ENCODE measurements at regions not wholly inside any gene's neighbourhood (a gene's known extent, or its start where the extent isn't known, plus 50 kb on each side); places are given as distances from the start of the nearest gene placed in this dataset.
A peak's percentile ranks its signal among the peaks of the same experiment; 100 is the strongest.

DNA sequence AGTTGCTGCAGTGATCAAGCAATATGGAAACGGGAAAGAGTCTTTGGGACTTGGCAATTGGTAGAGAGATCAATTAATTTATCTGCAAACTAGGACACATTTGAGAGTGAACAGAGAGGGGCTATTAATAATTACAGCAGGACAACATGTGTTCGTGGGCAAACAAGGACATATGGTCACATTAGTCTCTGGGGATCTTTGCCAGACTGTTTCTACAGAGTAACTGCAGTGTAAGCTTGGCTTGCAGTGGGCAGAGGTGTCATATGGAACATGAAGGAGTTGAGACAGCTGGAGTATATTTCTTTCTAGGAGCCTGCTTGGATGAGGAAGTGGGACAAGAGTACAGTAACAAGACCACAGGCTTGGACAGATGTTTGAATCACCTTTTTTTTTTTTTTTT, 232.1 kb upstream of the LYZL1 start:
- Mint-ChIP-seq H3K9me3 (no peaks in the 10 kb centered on the region), H3K27me3 (ENCODE audit: low read depth) (no peaks in the 10 kb centered on the region), H3K36me3 (ENCODE audit: low read depth) (no peaks in the 10 kb centered on the region), H3K4me3 (no peak overlapping the region), H3K4me1 (peaks cover 17% of the 10 kb centered on the region), H3K27ac (peak overlapping the region in 1 of 3 experiments; percentile 8)
- TF ChIP-seq, protein P1, sequence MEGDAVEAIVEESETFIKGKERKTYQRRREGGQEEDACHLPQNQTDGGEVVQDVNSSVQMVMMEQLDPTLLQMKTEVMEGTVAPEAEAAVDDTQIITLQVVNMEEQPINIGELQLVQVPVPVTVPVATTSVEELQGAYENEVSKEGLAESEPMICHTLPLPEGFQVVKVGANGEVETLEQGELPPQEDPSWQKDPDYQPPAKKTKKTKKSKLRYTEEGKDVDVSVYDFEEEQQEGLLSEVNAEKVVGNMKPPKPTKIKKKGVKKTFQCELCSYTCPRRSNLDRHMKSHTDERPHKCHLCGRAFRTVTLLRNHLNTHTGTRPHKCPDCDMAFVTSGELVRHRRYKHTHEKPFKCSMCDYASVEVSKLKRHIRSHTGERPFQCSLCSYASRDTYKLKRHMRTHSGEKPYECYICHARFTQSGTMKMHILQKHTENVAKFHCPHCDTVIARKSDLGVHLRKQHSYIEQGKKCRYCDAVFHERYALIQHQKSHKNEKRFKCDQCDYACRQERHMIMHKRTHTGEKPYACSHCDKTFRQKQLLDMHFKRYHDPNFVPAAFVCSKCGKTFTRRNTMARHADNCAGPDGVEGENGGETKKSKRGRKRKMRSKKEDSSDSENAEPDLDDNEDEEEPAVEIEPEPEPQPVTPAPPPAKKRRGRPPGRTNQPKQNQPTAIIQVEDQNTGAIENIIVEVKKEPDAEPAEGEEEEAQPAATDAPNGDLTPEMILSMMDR (IDR thresholded peaks at IDR 0.05; ENCODE audit: unreplicated experiment in 3 of 3): no peak

DNA sequence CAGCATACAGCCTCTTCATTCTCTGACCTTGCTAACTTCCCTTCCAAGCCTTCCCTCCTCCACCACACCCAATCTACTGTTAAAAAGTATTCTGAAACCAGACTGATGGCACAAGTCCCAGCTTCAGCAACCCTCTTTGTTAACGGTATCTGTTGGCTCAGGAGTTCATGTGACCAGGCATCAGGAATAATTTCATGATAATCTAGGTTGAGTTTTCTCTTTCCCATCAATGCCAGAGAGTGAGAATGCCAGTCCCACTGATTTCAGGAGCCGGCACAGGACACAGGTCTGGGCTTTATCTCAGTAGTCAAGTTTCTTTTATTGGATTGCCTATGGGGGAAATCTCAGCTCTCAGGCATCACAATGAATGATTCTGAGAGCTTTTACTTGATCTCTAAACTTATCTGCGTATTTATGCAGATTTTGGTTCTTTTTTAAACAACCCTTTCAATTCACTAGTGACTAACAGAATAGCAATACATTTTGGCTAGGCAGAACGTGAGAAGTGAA, 231.0 kb upstream of the LYZL1 start:
- TF ChIP-seq, protein P1 (IDR thresholded peaks at IDR 0.05; ENCODE audit: unreplicated experiment in 3 of 3): no peak
- Mint-ChIP-seq H3K27me3 (ENCODE audit: low read depth) (no peaks in the 10 kb centered on the region), H3K9me3 (no peaks in the 10 kb centered on the region), H3K4me1 (peaks cover 17% of the 10 kb centered on the region), H3K4me3 (no peak overlapping the region), H3K36me3 (ENCODE audit: low read depth) (no peaks in the 10 kb centered on the region), H3K27ac (no peak overlapping the region)

DNA sequence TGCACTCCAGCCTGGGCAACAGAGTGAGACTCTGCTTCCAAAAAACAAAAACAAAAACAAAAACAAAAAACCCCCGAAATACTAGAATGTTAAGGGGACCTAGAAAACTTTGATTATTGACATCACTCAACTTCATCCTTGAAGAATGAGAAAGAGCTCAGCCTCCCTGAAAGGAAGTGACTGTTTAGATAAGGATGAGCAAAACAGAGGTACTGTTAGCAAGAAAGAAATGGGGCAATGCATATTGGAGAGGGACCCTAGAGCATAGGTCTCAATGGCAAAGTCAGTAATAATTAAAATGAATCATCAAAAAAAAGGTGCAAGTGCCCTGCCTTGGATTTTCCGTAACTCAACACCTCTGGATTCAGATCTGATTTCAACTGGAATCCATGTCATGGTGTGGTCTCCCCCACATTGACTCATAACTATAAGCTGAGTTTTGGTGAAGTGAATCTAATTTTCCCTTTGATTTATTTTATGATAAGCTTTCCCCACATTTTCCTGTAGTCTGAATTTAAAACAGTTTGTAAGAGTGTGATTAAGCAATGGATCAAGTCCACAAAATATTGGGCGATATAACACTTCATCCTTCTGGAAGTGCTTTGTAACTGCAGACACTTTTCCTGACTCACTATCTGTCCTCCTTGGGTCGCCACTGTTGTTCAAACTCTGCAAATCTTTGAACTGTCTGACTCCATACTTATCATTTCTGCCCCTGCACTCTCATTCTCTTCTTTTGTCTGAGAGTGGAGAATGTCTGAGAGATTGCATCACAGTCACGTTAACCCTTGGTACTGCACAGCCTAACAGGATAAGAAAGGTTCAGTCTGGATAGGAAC, 224.8 kb upstream of the LYZL1 start:
- TF ChIP-seq, protein P1 (IDR thresholded peaks at IDR 0.05; ENCODE audit: unreplicated experiment in 3 of 3): no peak
- no peaks in the 10 kb centered on the region for H3K36me3 Mint-ChIP-seq (ENCODE audit: low read depth)
- H3K27ac Mint-ChIP-seq: peak overlapping the region in 2 of 3 experiments; percentile 49 to 51
- H3K4me3 Mint-ChIP-seq: no peak overlapping the region
- H3K4me1 Mint-ChIP-seq: peaks cover 6% of the 10 kb centered on the region
- peaks cover 3% of the 10 kb centered on the region for H3K27me3 Mint-ChIP-seq (ENCODE audit: low read depth)
- no peaks in the 10 kb centered on the region for H3K9me3 Mint-ChIP-seq

DNA sequence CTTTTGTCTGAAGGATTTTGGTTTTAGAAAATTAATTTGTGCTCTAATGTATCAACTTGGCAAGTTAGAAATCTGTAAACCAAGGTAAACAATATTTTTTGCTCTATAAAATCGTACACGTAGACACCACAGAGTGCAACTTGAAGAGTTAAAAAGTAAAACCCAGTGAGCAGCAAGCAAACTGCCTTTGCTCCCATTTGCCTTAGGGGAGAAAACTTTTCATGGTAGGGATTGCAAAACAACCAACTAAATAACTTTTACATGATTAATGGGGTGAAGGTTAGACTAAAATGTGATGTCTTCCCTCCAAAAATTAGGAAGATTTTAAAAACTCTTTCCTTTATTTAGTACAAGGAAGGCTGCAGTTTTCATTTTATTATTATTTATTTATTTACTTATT, 224.2 kb upstream of the LYZL1 start:
- H3K4me3 Mint-ChIP-seq: no peak overlapping the region
- TF ChIP-seq, protein P1 (IDR thresholded peaks at IDR 0.05; ENCODE audit: unreplicated experiment in 3 of 3): no peak
- no peaks in the 10 kb centered on the region for H3K9me3 Mint-ChIP-seq
- peaks cover 6% of the 10 kb centered on the region for H3K4me1 Mint-ChIP-seq
- peaks cover 4% of the 10 kb centered on the region for H3K27me3 Mint-ChIP-seq (ENCODE audit: low read depth)
- H3K27ac Mint-ChIP-seq: peak overlapping the region in 2 of 3 experiments; percentile 49 to 51
- H3K36me3 Mint-ChIP-seq (ENCODE audit: low read depth): no peaks in the 10 kb centered on the region

DNA sequence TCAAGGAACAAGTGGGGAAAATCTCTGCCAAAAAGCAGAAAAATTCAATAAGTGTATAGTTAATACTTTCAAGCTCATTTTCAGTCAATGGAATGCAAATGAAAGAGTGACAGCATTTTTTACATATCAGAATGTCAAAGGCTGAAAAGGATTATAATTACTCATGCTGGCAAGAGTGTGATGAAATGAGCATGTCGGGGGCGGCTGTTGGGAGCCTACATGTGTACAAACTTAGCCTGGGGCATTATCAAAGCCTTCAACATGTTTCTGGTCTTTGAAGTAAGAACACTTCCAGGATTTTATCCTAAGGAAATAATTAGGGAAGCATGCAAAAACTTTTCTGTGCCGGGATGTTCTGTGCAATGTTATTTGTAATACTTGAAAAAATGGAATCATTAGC, 221.7 kb upstream of the LYZL1 start:
- TF ChIP-seq, protein P1 (IDR thresholded peaks at IDR 0.05; ENCODE audit: unreplicated experiment in 3 of 3): no peak
- H3K4me3 Mint-ChIP-seq: no peak overlapping the region
- H3K9me3 Mint-ChIP-seq: no peaks in the 10 kb centered on the region
- H3K27ac Mint-ChIP-seq: no peak overlapping the region
- H3K27me3 Mint-ChIP-seq (ENCODE audit: low read depth): peaks cover 4% of the 10 kb centered on the region
- peaks cover 6% of the 10 kb centered on the region for H3K4me1 Mint-ChIP-seq
- no peaks in the 10 kb centered on the region for H3K36me3 Mint-ChIP-seq (ENCODE audit: low read depth)

DNA sequence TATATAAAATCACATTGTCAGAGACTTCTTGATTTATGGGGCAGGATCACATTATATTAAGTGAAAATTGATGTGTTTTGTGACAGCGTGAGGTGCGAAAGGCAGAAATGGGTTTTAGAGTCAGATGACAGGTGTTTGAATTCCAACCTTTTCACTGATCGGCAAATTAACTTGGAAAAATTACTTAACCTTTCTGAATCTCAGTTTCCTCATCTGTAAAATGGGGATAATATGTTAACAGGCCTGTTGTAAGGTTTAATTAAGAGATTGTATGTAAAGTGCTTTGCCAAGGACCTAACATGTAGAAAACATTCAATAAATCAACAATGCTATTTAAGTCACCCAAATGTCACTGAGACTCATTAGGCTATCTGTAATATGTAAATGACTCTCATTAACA, 221.2 kb upstream of the LYZL1 start:
- Mint-ChIP-seq H3K27me3 (ENCODE audit: low read depth) (peaks cover 4% of the 10 kb centered on the region), H3K4me1 (peaks cover 6% of the 10 kb centered on the region), H3K36me3 (ENCODE audit: low read depth) (no peaks in the 10 kb centered on the region), H3K4me3 (no peak overlapping the region), H3K27ac (no peak overlapping the region), H3K9me3 (no peaks in the 10 kb centered on the region)
- TF ChIP-seq, protein P1 (IDR thresholded peaks at IDR 0.05; ENCODE audit: unreplicated experiment in 3 of 3): no peak

Measured in nephron (organoid).